ENCODE measurements at regions not wholly inside any gene's neighbourhood (a gene's known extent, or its start where the extent isn't known, plus 50 kb on each side); places are given as distances from the start of the nearest gene placed in this dataset.

DNA sequence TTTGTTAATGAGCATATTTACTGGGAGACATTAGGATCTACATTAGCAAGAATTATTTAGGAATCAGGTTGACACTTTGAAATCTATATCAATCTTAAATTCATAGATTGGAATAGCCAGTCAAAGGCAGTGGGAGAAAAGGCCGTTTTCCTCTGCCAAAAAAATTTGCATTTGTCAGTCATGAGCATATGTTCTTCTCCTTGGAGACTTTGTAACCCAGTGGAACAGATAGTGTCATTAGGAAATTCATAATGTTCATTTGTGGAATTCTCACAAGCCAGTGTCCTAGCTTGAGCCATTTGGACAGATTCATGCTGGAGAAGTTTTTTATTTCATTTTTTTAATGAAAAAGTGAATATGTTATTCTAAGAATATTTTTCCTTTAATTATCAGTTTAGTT, 260.1 kb downstream of the OXSM start:
- TF ChIP-seq CTCF (conservative IDR thresholded peaks at IDR 0.05; ENCODE audit: low read depth, low read length), result no peak
- DNase-seq (ENCODE audit: low read depth), result no peak
- H3K4me3 ChIP-seq (ENCODE audit: low read length), result no peak overlapping the region

DNA sequence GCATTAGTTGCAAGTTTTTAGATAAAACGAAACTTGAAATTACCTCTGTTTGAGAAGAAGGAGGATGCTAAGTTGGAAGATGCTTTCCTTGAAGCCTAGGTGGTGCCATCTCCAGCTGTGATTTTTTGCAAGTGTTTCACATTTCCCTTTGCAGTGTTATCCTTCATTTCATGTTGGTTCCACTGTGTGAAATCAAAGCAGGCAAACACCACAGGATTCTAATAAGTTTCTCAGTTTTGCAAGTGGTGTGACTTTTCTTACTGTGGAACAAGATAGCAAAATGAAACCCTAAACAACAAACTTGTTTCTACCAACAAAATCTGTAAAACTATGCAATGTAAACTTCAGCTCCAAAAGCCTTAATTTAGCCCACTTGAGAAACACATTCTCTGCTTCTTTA, 260.9 kb downstream of the OXSM start:
- no peak for TF ChIP-seq CTCF (conservative IDR thresholded peaks at IDR 0.05; ENCODE audit: low read depth, low read length)
- DNase-seq (ENCODE audit: low read depth), result no peak
- no peak overlapping the region for H3K4me3 ChIP-seq (ENCODE audit: low read length)

- DNase-seq (ENCODE audit: low read depth), result peak; percentile 4
- no peak for TF ChIP-seq CTCF (conservative IDR thresholded peaks at IDR 0.05; ENCODE audit: low read depth, low read length)
- no peak overlapping the region for H3K4me3 ChIP-seq (ENCODE audit: low read length)
Measured at GRCh38 chr3:26058901-26059321, 269.0 kb downstream of the OXSM start.

DNA sequence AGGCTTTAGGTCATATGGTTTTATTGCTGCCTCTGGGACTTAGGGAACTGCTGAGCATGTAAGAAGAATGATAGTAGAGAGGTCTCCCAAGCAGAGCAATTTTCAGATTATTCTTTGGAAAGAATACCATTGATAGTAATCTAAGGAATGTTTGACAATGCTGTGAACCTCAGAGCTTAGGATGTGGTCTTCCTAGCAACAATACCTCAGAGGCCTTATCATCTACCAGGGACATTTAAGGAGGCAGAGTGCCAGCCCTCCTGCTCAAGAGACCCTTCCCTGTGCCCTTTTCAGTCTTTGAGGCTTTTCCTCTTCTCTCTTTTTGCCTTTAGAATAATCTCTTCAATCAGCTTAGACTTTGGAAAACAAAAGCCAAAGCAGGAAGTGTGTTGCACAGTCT, 272.1 kb downstream of the OXSM start:
- no peak for DNase-seq (ENCODE audit: low read depth)
- no peak for TF ChIP-seq CTCF (conservative IDR thresholded peaks at IDR 0.05; ENCODE audit: low read depth, low read length)
- no peak overlapping the region for H3K4me3 ChIP-seq (ENCODE audit: low read length)

DNA sequence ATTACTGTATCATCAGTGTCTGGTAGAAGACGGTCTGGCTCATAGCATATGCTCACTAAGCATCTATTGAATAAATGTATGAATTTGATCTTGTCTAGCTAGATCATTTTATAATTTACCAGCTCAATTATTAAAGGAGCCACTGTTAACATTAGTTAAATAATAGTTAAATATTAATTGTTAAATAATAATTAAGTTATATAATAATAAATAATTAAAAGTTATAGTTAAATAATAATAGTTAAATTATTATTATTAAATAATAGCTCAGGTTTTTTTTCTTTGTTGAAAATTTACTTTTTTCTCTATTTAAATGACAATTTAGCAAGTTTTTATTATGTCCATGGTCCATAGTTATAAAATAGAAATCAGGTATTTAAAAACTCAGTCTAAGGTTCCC, 274.4 kb downstream of the OXSM start:
- no peak overlapping the region for H3K4me3 ChIP-seq (ENCODE audit: low read length)
- TF ChIP-seq CTCF (conservative IDR thresholded peaks at IDR 0.05; ENCODE audit: low read depth, low read length), result no peak
- no peak for DNase-seq (ENCODE audit: low read depth)

DNA sequence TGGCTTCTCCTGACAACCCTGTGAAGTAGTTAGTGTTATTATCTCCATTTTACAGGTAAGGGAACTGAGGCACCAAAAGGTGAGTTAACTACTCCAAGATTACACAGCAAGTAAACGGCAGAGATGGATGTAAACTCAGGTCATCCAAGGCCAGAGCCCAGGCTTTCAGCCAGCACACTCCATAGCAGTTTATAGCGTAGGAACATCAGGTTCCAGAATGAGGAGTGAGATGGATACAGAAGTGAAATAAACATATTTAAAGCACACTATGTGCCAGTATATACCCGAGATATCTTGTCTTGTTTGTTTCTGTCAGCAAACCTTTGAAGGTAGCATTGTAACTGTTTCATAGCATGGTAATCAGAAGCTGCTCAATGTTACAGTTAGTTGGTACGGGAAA, 279.0 kb downstream of the OXSM start:
- no peak for TF ChIP-seq CTCF (conservative IDR thresholded peaks at IDR 0.05; ENCODE audit: low read depth, low read length)
- DNase-seq (ENCODE audit: low read depth), result no peak
- H3K4me3 ChIP-seq (ENCODE audit: low read length), result no peak overlapping the region

DNA sequence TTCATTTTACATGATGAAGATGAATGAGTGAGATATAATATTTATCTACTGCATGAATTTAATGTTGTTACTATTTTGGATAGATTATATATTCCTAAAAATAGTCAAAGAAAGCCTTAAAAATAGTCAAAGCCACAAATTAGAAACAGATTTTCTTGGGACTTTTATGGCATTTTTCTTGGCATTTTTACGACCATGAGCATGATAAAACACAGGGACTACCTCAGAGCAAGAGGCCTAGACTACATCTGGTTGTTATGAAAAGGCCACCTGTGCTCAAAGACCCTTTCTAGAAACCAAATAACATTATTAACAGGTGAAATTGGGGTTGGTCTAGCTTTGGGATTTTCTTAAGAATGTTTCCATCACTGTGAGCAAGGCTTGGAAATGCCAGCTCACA, 281.0 kb downstream of the OXSM start:
- no peak for TF ChIP-seq CTCF (conservative IDR thresholded peaks at IDR 0.05; ENCODE audit: low read depth, low read length)
- DNase-seq (ENCODE audit: low read depth), result no peak
- H3K4me3 ChIP-seq (ENCODE audit: low read length), result no peak overlapping the region

Data from retinal pigment epithelial cell (primary cell).